AG20443 (cell line): ENCODE measurements at regions not wholly inside any gene's neighbourhood (a gene's known extent, or its start where the extent isn't known, plus 50 kb on each side); places are given as distances from the start of the nearest gene placed in this dataset.
A peak's percentile ranks its signal among the peaks of the same experiment; 100 is the strongest.
"Not testable (repeated sequence)": the region's sequence is repeated elsewhere in the genome, so short reads cannot be mapped to it uniquely, and the experiment has no call there.

ENCODE experiments used
- DNase-seq: peaks from one replicate; pipeline ENCODE4 v3.0.0; 2012; ENCODE audit warnings: low spot score, mixed read lengths

DNA sequence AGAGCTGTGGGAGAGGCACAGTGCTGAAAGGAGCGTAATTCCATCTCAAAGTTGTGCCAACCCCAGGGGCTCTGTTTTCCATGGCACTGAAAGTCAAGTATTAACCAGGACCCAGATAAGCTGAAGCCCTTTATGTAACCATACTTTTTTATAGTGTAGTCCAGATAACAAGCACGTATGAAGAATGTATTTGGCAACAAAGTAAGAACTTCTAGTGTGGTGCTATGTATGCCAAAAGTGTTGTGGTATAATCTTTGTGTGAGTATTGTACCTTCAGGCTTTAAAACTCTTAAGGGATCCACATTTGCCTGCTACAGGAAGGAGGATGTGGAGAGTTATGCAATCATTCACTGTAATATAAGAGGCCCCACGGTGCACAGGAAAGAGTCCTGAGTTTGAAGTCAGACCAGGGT is 129.4 kb downstream of the IBTK start:
- DNase-seq: no peak

DNA sequence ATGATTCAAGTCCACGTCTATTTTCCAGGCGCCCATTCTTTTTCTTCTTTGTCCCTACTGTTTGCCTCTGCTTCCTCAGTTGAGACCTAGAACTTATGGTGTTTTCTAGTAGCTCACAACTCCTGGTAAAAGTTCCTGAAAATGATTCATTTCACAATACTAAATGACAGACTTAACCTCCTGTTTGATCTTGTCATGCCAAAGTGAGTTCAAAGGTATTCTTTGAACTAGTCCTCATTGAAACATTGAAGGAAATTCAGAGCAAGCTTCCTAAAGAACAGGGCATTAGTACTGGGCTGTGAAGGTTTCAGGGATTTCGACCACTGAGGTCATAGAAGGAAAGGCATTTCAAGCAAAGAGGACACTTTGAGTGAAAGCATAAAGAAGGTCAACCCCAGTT is 132.8 kb downstream of the IBTK start:
- no peak for DNase-seq

DNA sequence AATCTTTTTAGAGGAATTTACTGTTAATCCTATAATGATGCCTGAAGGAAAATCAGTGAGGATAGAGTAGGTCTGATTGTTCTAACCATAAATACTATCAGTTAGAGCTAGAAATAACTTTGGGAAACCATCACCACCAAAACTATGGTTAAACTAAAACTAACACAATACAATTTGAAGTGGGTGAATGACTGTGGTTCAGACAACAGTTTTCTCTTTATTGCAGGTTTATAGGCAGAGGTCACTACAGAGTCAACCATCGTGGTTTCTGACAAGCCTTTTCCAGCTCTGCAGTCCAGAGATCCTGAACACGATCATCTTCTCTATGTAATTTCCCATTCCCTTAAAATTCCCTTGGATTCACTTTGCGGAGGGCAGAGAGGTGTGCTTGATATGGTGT is 134.3 kb downstream of the IBTK start:
- no peak for DNase-seq

DNA sequence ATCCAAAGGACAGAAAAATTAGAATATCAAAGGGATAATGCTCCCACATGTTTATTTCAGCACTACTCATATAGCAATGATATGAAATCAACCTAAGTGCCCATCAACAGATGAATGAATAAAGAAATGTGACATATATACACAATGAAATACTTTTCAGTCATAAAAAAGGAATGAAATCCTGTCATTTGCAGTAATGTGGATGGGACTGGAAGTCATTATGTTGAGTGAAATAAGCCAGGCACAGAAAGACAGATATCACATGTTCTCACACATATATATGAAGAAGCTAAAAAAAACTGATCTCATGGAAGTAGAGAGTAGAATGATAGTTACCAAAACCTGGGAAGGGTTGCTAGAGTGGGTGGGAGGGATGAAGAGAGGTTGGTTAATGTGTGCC is 135.7 kb downstream of the IBTK start:
- DNase-seq: no peak

DNA sequence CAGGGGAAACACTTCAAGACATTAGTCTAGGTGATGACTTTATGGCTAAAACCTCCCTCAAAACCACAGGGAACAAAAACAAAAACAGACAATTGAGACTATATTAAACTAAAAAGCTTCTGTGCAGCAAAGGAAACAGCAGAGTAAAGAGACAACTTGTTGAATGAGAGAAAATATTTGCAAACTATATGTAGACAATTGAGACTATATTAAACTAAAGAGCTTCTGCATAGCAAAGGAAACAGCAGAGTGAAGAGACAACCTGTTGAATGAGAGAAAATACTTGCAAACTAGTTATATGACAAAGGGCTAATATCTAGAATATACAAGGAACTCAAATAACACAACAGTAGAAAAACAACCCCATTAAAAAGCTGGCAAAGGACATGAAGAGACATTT is 136.4 kb downstream of the IBTK start:
- no peak for DNase-seq

DNA sequence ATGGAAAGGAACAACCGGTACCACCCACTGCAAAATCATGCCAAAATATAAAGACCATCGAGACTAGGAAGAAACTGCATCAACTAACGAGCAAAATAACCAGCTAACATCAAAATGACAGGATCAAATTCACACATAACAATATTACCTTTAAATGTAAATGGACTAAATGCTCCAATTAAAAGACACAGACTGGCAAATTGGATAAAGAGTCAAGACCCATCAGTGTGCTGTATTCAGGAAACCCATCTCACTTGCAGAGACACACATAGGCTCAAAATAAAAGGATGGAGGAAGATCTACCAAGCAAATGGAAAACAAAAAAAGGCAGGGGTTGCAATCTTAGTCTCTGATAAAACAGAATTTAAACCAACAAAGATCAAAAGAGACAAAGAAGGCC is 144.4 kb downstream of the IBTK start:
- not testable (repeated sequence) for DNase-seq

DNA sequence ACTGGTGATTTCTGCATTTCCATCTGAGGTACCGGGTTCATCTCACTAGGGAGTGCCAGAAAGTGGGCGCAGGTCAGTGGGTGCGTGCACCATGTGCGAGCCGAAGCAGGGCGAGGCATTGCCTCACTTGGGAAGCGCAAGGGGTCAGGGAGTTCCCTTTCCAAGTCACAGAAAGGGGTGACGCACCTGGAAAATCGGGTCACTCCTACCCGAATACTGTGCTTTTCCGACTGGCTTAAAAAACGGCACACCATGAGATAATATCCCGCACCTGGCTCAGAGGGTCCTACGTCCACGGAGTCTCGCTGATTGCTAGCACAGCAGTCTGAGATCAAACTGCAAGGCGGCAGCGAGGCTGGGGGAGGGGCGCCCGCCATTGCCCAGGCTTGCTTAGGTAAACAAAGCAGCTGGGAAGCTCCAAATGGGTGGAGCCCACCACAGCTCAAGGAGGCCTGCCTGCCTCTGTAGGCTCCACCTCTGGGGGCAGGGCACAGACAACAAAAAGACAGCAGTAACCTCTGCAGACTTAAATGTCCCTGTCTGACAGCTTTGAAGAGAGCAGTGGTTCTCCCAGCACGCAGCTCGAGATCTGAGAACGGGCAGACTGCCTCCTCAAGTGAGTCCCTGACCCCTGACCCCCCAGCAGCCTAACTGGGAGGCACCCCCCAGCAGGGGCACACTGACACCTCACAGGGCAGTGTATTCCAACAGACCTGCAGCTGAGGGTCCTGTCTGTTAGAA is 146.0 kb downstream of the IBTK start:
- DNase-seq: not testable (repeated sequence)

DNA sequence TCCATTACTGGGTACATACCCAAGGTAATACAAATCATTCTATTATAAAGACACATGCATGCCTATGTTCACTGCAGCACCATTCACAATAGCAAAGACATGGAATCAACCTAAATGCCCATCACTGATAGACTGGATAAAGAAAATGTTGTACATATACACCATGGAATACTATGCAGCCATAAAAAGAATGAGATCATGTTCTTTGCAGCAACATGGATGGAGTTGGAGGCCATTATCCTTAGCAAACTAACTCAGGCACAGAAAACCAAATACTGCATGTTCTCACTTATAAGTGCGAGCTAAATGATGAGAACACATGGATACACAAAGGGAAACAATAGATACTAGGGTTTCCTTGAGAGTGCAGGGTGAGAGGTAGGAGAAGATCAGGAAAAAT is 146.8 kb downstream of the IBTK start:
- DNase-seq: not testable (repeated sequence)

DNA sequence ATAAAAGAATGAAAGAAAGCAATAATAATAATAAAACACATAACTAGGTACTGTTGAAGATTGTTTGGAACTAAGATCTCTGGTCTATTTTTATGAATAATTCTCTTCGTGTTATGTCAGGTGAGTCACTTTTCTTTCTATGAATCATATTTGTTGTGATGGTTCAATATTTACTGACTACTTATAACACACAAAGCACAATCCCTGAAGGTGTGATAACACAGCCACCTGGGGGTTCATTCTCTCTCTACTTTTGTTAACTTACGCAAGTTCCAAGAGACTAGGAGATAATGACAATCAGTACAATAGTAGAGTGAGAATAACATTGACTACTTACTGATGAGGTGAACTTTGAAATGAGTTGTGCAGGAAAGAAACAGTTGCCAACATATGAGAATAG is 149.9 kb downstream of the IBTK start:
- no peak for DNase-seq

DNA sequence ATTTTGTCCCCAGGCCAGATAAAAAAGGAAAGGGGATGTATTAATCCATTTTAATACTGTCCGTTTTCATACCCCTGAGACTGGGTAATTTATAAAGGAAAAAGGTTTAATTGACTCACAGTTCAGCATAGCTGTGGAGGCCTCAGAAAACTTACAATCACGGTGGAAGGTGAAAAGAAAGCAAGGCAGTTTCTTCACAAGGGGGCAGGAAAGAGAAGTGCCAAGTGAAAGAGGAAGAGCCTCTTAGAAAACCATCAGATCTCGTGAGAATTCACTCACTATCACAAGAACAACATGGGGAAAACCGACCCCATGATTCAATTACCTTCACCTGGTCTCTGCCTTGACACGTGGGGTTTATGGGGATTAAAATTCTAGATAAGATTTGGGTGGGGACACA is 152.5 kb downstream of the IBTK start:
- no peak for DNase-seq

DNA sequence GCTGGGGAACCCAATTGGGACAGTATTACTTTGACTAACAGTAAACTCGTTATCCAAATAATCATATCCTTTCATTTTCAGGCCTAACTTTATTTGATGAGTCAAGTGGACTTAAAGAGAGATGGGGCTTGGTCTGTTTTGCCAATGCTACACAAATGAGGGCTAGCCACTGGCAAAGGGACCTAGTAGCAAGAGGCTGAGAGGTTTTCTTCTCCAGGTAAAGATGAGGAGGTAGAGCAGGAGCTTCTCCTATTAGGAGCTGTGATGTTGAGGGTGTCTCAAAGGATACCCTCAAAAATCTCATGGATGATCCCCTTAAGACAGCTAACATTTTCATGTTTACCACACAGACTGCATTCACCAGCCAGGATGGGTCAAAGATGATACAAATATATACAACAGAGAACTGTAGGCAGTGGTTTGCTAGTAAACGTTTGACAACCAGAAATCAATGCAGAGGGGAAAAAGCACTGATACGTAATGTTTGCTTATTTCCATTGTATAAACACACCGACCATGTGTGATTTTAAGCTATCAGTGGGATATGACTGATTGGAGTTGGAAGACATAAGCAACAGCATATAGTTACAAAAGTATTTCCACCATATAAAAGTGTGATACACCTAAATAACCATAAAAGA is 153.3 kb downstream of the IBTK start:
- DNase-seq: no peak

DNA sequence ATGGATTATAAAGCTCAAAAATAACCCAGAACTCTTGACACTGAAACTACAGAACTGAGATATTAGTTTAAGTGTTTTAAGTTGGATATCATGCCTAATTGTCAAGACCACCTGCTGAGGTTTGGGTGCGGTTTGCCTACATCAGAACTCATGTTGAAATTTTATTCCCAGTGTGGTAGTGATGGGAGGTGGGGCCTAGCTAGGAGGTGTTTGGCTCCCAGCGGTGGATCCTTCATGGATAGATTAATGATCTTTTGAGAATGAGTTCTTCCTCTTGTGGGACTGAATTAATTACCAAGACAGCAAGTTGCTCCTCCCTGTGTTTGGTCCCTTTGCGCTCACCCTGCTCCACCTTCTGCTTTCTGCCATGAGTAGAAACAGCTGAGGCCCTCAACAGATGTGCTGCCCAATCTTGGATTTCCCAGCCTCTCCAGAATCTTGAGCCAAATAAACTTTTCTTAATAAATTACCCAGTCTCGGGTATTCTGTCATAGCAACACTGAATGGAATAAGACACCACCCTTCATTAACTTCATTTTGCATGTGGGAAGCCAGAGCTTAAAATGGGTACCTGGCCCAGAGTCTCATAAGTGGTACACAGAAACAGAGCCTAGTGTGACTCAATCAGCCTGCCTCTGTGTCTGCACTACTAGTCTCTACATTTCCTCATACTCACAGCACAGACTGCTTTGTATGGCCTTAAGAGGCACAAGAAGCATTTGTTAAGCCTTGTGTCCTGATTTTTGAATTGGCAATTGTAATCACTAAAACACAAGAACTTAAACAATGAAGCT is 158.4 kb downstream of the IBTK start:
- DNase-seq: no peak

DNA sequence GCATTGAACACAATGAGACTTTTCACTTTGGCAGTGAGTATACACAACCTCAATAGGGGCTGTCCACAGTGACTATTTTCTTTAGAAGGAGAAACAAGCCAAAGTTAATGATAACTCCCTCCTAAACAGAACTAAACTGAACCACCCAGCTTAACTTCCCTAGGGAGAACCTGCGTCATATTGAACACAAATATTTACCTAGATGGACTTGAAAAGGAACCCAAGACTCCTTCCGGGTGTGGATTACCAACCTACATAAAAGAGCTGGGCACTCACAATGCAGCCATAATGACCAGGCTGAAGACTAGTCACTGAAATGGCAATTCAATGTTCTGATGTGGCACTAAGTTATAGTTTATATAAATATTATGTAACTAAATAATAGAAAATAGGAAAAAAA is 160.6 kb downstream of the IBTK start:
- no peak for DNase-seq

DNA sequence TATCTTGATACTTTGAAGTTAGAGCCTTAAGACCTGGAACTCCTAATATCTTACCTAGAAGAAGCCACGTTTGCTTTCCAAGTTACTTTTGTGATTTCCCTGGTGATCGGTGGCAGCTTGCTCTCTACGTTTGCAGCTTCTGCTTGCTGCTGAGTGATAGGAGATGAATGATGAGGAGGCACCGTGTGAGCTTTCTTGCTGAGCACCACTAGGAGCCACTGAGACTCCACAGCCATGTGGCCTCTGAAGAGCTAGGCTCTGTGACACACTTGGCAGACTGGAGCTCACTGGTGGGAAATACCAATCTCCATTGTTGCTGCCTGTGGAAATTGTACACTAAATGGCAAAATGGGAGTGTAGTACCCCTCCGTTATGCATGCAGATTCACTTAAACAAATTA is 161.8 kb downstream of the IBTK start:
- DNase-seq: no peak

DNA sequence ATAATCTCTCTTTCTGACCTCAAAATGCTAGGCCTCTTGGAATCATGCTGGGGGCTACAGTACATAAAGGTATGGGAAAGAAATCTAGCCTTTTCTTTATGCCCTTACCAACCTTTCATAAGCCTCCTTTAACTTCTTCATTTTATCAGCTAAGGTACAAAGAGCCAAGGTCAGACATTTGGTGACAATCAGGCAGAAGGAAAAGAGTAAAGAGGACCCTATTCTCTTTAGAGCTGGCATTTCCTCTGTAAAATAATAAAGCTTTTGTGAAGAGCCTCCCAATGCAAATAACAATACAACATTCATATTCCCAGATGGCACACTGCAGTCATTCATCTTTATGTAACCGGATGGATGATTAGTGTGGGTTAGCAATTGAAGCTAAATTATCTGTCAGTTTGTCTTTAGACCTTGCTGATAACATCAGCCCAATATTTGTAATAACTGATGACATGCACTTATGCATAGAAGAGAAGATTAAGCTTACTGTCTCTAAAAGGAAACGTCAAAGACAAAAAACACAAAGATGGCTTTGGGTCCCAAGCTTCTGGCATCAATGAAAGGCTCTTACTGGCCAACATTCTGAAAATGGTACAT is 163.1 kb downstream of the IBTK start:
- DNase-seq: no peak

DNA sequence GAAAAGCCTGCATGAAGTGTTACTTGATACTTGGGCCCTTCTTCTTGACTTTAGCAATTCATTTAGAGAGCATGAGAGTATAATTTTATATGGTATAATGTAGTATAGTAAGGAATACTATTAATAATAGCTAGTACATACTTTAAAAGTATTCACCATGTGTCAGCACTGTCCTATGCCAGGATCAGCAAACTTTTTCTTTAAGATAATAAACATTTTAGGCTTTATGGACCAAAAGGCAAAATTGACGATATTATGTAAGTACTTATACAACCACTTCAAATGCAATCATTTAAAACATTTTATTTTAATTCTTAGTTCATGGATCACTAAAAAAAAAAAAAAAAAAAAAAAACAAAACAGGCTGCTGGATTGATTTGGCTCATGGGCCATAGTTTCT is 163.9 kb downstream of the IBTK start:
- no peak for DNase-seq

DNA sequence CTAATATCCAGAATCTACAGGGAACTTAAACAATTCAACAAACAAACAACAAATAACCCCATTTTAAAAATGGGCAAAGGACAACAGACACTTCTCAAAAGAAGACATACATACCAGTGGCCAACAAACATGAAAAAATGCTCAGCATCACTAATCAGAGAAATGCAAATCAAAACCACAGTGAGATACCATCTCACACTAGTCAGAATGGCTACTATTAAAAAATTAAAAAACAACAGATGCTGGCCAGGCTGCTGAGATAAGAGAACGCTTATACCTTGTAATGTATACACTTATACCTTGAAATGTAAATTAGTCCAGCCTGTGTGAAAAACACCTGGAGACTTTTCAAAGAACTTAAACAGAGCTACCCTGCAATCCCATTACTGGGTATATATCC is 166.8 kb downstream of the IBTK start:
- no peak for DNase-seq

DNA sequence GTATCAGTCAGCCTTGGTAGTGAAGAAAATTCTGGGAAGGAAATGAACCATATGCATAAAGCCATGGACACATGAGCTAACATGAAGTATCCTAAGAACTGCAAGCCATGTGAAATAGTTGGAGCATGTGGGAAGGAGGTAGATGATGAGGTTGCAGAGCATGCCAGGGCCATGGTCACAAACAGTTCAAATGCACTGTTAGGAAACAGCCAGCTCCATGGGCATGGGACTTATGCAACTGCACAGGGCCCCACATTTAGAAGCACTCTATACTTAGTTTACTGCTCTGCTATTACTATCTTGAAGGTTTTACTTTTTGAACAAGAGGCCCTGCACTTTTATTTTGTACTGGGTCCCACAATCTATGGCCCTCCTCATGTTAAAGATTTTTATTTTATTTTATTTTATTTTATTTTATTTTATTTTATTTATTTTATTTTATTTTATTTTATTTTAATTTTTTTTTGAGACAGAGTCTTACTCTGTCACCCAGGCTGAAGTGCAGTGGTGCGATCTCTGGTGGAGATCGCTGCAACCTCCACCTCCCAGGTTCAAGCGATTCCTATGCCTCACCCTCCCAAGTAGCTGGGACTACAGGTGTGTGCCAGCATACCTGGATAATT is 169.1 kb downstream of the IBTK start:
- DNase-seq: no peak

DNA sequence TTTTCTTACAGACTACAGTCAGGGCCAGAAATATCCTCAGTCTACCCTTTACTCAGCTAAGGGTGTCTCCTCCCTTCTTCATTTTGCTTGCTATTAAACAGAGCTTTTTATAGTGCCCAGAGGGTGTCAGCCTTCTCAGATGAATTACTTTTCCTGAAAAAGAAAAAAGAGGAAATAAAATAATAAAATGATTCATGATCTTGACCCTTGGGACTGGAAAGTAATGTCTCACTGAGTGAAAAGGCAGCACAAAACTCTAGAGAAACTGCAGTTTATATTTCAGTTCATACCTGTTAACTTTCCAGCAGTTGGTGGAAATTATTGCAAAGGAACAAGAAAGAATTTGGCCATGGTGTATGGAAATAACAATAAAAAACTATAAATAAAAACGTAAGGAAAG is 170.6 kb downstream of the IBTK start:
- DNase-seq: no peak

DNA sequence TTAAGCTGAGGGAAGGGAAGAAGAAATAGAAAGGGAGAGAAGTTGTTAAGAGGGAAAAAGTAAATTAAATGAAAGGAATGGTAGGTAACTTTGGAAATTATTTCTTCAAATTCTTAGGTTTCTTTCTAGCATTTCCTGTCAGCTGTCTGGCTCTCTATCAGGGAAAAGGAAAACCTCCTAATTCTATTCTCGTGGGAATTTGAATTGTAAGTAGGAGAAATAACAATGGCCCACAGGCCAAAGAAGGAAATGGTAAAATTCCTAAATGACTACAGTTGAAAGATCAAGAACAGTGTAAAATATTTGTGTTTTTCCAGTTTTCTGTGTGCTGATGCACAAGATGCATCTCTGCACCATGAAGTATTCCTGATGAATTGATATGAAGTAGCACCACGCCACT is 173.0 kb downstream of the IBTK start:
- no peak for DNase-seq

DNA sequence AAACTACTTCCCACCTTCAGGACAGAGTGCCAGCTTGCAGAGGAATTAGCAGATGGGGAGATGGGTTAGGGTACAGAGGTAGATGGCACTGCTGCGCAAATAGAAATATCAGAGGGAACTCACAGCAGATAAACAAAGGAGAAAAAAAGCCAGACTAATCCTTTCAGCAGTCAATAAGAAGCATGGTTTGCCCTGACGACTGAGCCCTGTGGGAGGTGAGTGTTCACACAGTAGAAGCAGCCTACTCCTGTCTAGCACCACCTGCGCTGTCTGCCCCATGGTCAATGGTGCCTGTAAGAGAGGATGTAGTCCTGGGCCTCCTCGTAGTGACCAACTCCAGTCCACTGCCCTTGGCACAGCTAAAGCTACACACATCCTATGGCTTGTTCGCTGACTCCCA is 174.1 kb downstream of the IBTK start:
- no peak for DNase-seq

DNA sequence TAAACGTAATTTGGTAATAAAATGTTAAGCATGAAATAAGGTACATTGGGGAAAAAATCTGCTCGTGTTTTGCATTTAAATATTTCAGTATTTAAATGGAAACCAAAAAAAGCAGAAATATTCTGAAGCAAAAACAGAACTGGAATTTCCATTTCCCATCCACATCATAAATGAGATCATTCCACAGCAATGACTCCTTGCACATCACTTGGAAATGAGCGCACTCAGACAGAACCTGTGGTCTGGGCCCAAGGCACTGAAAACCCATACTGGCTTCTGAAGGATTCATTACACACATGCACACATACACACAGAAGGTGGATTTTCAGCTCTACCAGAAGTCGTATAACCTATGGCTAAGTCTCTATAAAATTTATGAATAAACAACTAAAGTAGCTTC is 174.8 kb downstream of the IBTK start:
- peak; percentile 72 for DNase-seq
